HG03139 (cell line): ENCODE measurements at regions not wholly inside any gene's neighbourhood (a gene's known extent, or its start where the extent isn't known, plus 50 kb on each side); places are given as distances from the start of the nearest gene placed in this dataset.

Experiments
- ATAC-seq: cut with Tn5 transposase; IDR thresholded peaks from one replicate; pipeline ENCODE4 v1.9.1; 2021; ENCODE audit not compliant: unreplicated experiment

- ATAC-seq: no peak
Observed at GRCh38 chr13:108360139-108360538, 90.6 kb downstream of the TNFSF13B start.

GRCh38 chr13:108361769-108362168, 92.3 kb downstream of the TNFSF13B start:
- ATAC-seq: no peak

- ATAC-seq: no peak
Observed at GRCh38 chr13:108363666-108364065, 94.1 kb downstream of the TNFSF13B start.

GRCh38 chr13:108365255-108365654, 95.7 kb downstream of the TNFSF13B start:
- ATAC-seq: no peak

GRCh38 chr13:108368250-108368905, 98.9 kb downstream of the TNFSF13B start:
- ATAC-seq: no peak

- no peak for ATAC-seq
Observed at GRCh38 chr13:108369412-108369811, 99.9 kb downstream of the TNFSF13B start.

- ATAC-seq: no peak
Observed at GRCh38 chr13:108375034-108375433, 105.5 kb downstream of the TNFSF13B start.

GRCh38 chr13:108375772-108376171, 106.3 kb downstream of the TNFSF13B start:
- ATAC-seq: no peak

- ATAC-seq: no peak
Observed at GRCh38 chr13:108376308-108376707, 106.8 kb downstream of the TNFSF13B start.

GRCh38 chr13:108377646-108378206, 108.2 kb downstream of the TNFSF13B start:
- no peak for ATAC-seq

- ATAC-seq: no peak
Observed at GRCh38 chr13:108383667-108384066, 114.1 kb downstream of the TNFSF13B start.

GRCh38 chr13:108387156-108387555, 117.6 kb downstream of the TNFSF13B start:
- ATAC-seq: no peak

- ATAC-seq: no peak
Observed at GRCh38 chr13:108402850-108403249, 133.3 kb downstream of the TNFSF13B start.

- ATAC-seq: peak; percentile 69
Observed at GRCh38 chr13:108407495-108407894, 138.0 kb downstream of the TNFSF13B start.

- no peak for ATAC-seq
Observed at GRCh38 chr13:108408672-108409071, 139.2 kb downstream of the TNFSF13B start.

- no peak for ATAC-seq
Observed at GRCh38 chr13:108409730-108410129, 140.2 kb downstream of the TNFSF13B start.

GRCh38 chr13:108419768-108420167, 150.2 kb downstream of the TNFSF13B start:
- no peak for ATAC-seq

- ATAC-seq: no peak
Observed at GRCh38 chr13:108425056-108425455, 155.5 kb downstream of the TNFSF13B start.

- ATAC-seq: no peak
Observed at GRCh38 chr13:108426893-108427292, 157.4 kb downstream of the TNFSF13B start.

GRCh38 chr13:108427355-108427754, 157.8 kb downstream of the TNFSF13B start:
- ATAC-seq: no peak

- no peak for ATAC-seq
Observed at GRCh38 chr13:108428691-108429090, 159.2 kb downstream of the TNFSF13B start.

GRCh38 chr13:108433976-108434755, 164.6 kb downstream of the TNFSF13B start:
- ATAC-seq: no peak
